ENCODE measurements at regions not wholly inside any gene's neighbourhood (a gene's known extent, or its start where the extent isn't known, plus 50 kb on each side); places are given as distances from the start of the nearest gene placed in this dataset.

- TF ChIP-seq GRHL2 (CRISPR knock-in tag; IDR thresholded peaks at IDR 0.05; ENCODE audit: insufficient replicate concordance, severe bottlenecking) (no peak), CTCF (IDR thresholded peaks at IDR 0.05) (no peak), ELF4 (CRISPR knock-in tag; IDR thresholded peaks at IDR 0.05; ENCODE audit: low read depth) (no peak), TEAD1 (CRISPR knock-in tag; IDR thresholded peaks at IDR 0.05) (no peak), MLX (CRISPR knock-in tag; IDR thresholded peaks at IDR 0.05) (no peak), SP1 (CRISPR knock-in tag; conservative IDR thresholded peaks at IDR 0.05) (no peak), OVOL2 (CRISPR knock-in tag; IDR thresholded peaks at IDR 0.05; ENCODE audit: borderline replicate concordance) (no peak), FOXP1 (CRISPR knock-in tag; IDR thresholded peaks at IDR 0.05; ENCODE audit: borderline replicate concordance) (no peak), USF1 (CRISPR knock-in tag; IDR thresholded peaks at IDR 0.05) (no peak)
- TF ChIP-seq, protein P1, sequence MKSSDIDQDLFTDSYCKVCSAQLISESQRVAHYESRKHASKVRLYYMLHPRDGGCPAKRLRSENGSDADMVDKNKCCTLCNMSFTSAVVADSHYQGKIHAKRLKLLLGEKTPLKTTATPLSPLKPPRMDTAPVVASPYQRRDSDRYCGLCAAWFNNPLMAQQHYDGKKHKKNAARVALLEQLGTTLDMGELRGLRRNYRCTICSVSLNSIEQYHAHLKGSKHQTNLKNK (CRISPR knock-in tag; IDR thresholded peaks at IDR 0.05), result no peak
- TF ChIP-seq, protein P2, sequence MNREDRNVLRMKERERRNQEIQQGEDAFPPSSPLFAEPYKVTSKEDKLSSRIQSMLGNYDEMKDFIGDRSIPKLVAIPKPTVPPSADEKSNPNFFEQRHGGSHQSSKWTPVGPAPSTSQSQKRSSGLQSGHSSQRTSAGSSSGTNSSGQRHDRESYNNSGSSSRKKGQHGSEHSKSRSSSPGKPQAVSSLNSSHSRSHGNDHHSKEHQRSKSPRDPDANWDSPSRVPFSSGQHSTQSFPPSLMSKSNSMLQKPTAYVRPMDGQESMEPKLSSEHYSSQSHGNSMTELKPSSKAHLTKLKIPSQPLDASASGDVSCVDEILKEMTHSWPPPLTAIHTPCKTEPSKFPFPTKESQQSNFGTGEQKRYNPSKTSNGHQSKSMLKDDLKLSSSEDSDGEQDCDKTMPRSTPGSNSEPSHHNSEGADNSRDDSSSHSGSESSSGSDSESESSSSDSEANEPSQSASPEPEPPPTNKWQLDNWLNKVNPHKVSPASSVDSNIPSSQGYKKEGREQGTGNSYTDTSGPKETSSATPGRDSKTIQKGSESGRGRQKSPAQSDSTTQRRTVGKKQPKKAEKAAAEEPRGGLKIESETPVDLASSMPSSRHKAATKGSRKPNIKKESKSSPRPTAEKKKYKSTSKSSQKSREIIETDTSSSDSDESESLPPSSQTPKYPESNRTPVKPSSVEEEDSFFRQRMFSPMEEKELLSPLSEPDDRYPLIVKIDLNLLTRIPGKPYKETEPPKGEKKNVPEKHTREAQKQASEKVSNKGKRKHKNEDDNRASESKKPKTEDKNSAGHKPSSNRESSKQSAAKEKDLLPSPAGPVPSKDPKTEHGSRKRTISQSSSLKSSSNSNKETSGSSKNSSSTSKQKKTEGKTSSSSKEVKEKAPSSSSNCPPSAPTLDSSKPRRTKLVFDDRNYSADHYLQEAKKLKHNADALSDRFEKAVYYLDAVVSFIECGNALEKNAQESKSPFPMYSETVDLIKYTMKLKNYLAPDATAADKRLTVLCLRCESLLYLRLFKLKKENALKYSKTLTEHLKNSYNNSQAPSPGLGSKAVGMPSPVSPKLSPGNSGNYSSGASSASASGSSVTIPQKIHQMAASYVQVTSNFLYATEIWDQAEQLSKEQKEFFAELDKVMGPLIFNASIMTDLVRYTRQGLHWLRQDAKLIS (CRISPR knock-in tag; IDR thresholded peaks at IDR 0.05; ENCODE audit: borderline replicate concordance), result no peak
Measured at GRCh38 chr7:49346195-49346899, 422.0 kb downstream of the CDC14C start.
